ENCODE measurements at regions not wholly inside any gene's neighbourhood (a gene's known extent, or its start where the extent isn't known, plus 50 kb on each side); places are given as distances from the start of the nearest gene placed in this dataset.

DNA sequence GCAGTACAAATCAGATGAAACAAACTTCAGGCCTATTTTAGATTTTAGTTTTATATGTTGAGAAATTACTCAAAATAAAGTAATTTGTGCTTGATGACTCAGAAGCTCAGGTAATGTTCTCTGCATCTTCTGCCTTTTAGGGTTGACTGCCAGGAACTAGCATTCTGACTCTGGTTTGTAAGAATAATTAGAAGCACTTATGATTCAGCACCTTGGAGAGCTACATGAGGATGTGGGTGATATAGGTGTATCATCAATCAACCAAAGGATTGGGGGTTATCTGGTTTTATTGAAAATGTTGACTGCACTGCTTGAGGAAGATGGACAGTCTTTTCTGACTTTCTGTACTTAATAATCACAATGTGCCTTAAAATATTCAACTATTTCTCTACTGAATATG is 118.7 kb upstream of the SGCD start:
- RAD21 ChIA-PET (ENCODE audit: low non-redundant PET in 1 of 2, low total read pairs in 2 of 2, uncharacterized antibody in 2 of 2, unreplicated experiment in 2 of 2) = no interaction called here
- ATAC-seq (no peak), DNase-seq (ENCODE audit: low read depth, low spot score) (no peak)
- Histone ChIP-seq H3K27ac (ENCODE audit: low read depth, low read length) (no peak overlapping the region), H3K9me2 (ENCODE audit: insufficient read depth) (no peaks in the 10 kb centered on the region), H3K79me2 (ENCODE audit: insufficient read depth, low read length) (no peaks in the 10 kb centered on the region), H3K4me2 (ENCODE audit: low read length) (no peak overlapping the region), H3K27me3 (ENCODE audit: insufficient read depth, low read length) (no peaks in the 10 kb centered on the region), H3K4me1 (ENCODE audit: control insufficient read depth in 1 of 2, insufficient read depth in 2 of 2, low read length in 2 of 2) (no peaks in the 10 kb centered on the region), H3K9me3 (ENCODE audit: control insufficient read depth in 1 of 2, insufficient read depth in 1 of 2, low read depth in 1 of 2, low read length in 2 of 2) (peaks cover 0 to 7% of the 10 kb centered on the region in 2 experiments; a peak in 1 of 4 replicates), H3K36me3 (ENCODE audit: control insufficient read depth in 1 of 2, insufficient read depth in 2 of 2, low read length in 2 of 2) (no peaks in the 10 kb centered on the region), H2AFZ (ENCODE audit: low read depth, low read length, poor library complexity, severe bottlenecking) (no peak overlapping the region), H4K20me1 (ENCODE audit: insufficient read depth) (no peaks in the 10 kb centered on the region), H3K4me3 (replicated peaks in 1 of 2; ENCODE audit: low read depth in 1 of 2, low read length in 2 of 2) (no peak overlapping the region), H3K9ac (ENCODE audit: low read length) (no peak overlapping the region)
- TF ChIP-seq POLR2AphosphoS5 (IDR thresholded peaks at IDR 0.05; ENCODE audit: low read depth, low read length) = no peak
- TF ChIP-seq, protein P1, sequence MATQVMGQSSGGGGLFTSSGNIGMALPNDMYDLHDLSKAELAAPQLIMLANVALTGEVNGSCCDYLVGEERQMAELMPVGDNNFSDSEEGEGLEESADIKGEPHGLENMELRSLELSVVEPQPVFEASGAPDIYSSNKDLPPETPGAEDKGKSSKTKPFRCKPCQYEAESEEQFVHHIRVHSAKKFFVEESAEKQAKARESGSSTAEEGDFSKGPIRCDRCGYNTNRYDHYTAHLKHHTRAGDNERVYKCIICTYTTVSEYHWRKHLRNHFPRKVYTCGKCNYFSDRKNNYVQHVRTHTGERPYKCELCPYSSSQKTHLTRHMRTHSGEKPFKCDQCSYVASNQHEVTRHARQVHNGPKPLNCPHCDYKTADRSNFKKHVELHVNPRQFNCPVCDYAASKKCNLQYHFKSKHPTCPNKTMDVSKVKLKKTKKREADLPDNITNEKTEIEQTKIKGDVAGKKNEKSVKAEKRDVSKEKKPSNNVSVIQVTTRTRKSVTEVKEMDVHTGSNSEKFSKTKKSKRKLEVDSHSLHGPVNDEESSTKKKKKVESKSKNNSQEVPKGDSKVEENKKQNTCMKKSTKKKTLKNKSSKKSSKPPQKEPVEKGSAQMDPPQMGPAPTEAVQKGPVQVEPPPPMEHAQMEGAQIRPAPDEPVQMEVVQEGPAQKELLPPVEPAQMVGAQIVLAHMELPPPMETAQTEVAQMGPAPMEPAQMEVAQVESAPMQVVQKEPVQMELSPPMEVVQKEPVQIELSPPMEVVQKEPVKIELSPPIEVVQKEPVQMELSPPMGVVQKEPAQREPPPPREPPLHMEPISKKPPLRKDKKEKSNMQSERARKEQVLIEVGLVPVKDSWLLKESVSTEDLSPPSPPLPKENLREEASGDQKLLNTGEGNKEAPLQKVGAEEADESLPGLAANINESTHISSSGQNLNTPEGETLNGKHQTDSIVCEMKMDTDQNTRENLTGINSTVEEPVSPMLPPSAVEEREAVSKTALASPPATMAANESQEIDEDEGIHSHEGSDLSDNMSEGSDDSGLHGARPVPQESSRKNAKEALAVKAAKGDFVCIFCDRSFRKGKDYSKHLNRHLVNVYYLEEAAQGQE (IDR thresholded peaks at IDR 0.05; ENCODE audit: low read depth) = peak; percentile 45
- CTCF ChIA-PET = no interaction called here
- intact Hi-C loops (cut with micrococcal nuclease) = no loop called here
- POLR2A ChIA-PET = no interaction called here
- BruUV-seq (replicated peaks) = no TSS peak

DNA sequence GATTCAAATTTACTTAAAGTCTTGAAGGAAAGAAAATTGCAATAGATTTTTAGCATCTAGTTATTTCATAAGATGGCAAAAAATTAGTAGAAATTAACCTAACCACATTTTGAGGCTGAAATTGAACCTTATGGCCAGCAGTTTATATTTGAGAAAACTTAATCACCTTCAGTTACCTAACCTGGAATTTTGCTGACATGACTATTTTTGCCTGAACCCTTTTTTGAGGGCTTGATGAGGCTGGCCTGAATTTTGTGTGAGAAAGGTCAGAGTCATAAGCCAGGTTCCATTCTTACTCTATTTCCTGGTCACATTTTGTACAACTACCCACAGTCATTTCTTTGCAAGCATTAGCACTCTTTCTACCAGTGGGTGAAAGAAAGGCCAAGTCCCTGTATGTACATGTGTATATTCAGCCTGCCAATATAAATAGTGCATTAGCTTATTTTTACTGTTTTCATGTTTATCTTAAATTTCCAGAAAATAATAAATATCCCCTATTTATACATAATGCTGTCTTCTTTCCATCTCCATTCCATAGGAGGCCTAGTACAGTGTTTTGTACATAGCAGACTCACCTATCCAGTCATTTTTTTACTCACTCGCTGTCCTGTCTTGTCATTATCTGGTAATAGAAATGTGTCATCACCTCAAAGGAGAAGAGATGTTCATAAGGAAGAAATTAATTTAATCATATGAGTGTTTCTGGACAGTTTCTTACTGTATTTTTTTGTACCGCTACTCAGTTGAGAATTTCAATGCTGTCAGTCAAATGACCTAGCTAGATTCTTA is 108.4 kb upstream of the SGCD start:
- no peak for DNase-seq (ENCODE audit: low read depth, low spot score)
- ChIA-PET CTCF (no interaction called here), RAD21 (ENCODE audit: low non-redundant PET in 1 of 2, low total read pairs in 2 of 2, uncharacterized antibody in 2 of 2, unreplicated experiment in 2 of 2) (no interaction called here), POLR2A (no interaction called here)
- no peaks in the 10 kb centered on the region for H3K9me2 ChIP-seq (ENCODE audit: insufficient read depth)
- no peaks in the 10 kb centered on the region for H3K36me3 ChIP-seq (ENCODE audit: control insufficient read depth in 1 of 2, insufficient read depth in 2 of 2, low read length in 2 of 2)
- no peaks in the 10 kb centered on the region for H3K4me1 ChIP-seq (ENCODE audit: control insufficient read depth in 1 of 2, insufficient read depth in 2 of 2, low read length in 2 of 2)
- H3K79me2 ChIP-seq (ENCODE audit: insufficient read depth, low read length) = no peaks in the 10 kb centered on the region
- TF ChIP-seq, protein P2, sequence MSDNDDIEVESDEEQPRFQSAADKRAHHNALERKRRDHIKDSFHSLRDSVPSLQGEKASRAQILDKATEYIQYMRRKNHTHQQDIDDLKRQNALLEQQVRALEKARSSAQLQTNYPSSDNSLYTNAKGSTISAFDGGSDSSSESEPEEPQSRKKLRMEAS (IDR thresholded peaks at IDR 0.05) = no peak
- TF ChIP-seq EZH2 (IDR thresholded peaks at IDR 0.05) (no peak), FOSL1 (IDR thresholded peaks at IDR 0.05; ENCODE audit: low read depth) (no peak)
- H3K4me2 ChIP-seq (ENCODE audit: low read length) = no peak overlapping the region
- peaks cover 0 to 3% of the 10 kb centered on the region in 2 experiments; a peak in 2 of 4 replicates for H3K9me3 ChIP-seq (ENCODE audit: control insufficient read depth in 1 of 2, insufficient read depth in 1 of 2, low read depth in 1 of 2, low read length in 2 of 2)
- intact Hi-C loops (cut with micrococcal nuclease) = no loop called here
- no peak overlapping the region for H2AFZ ChIP-seq (ENCODE audit: low read depth, low read length, poor library complexity, severe bottlenecking)
- H3K27ac ChIP-seq (ENCODE audit: low read depth, low read length) = no peak overlapping the region
- no peaks in the 10 kb centered on the region; the same call in 1 of the 2 replicates for H4K20me1 ChIP-seq (ENCODE audit: insufficient read depth)
- H3K4me3 ChIP-seq (replicated peaks in 1 of 2; ENCODE audit: low read depth in 1 of 2, low read length in 2 of 2) = no peak overlapping the region
- no peak for ATAC-seq
- H3K27me3 ChIP-seq (ENCODE audit: insufficient read depth, low read length) = no peaks in the 10 kb centered on the region
- BruUV-seq (replicated peaks) = no TSS peak
- H3K9ac ChIP-seq (ENCODE audit: low read length) = no peak overlapping the region
